ENCODE measurements at regions not wholly inside any gene's neighbourhood (a gene's known extent, or its start where the extent isn't known, plus 50 kb on each side); places are given as distances from the start of the nearest gene placed in this dataset.
"Not testable (repeated sequence)": the region's sequence is repeated elsewhere in the genome, so short reads cannot be mapped to it uniquely, and the experiment has no call there.

GRCh38 chr11:23206741-23207336 is 346.6 kb upstream of the CCDC179 start:
- DNase-seq (ENCODE audit: extremely low spot score), result no peak
- Histone ChIP-seq H3K4me1 (ENCODE audit: insufficient read depth) (no peaks in the 10 kb centered on the region), H3K27ac (ENCODE audit: low read depth) (no peak overlapping the region), H3K36me3 (ENCODE audit: insufficient read depth) (no peaks in the 10 kb centered on the region), H3K4me3 (ENCODE audit: low read depth, low read length) (no peak overlapping the region)

- WGBS, result 82% methylated on average over 3 of the region's 3 CpGs
- Histone ChIP-seq H3K4me1 (ENCODE audit: insufficient read depth) (no peaks in the 10 kb centered on the region), H3K36me3 (ENCODE audit: insufficient read depth) (no peaks in the 10 kb centered on the region), H3K27ac (ENCODE audit: low read depth) (no peak overlapping the region), H3K4me3 (ENCODE audit: low read depth, low read length) (no peak overlapping the region)
- no peak for DNase-seq (ENCODE audit: extremely low spot score)
Measured at GRCh38 chr11:23211221-23211620, 350.9 kb upstream of the CCDC179 start.

- Histone ChIP-seq H3K4me3 (ENCODE audit: low read depth, low read length) (no peak overlapping the region), H3K27ac (ENCODE audit: low read depth) (no peak overlapping the region), H3K4me1 (ENCODE audit: insufficient read depth) (no peaks in the 10 kb centered on the region), H3K36me3 (ENCODE audit: insufficient read depth) (no peaks in the 10 kb centered on the region)
- no peak for DNase-seq (ENCODE audit: extremely low spot score)
- WGBS, result 49% methylated on average over 1 of the region's 1 CpG
Measured at GRCh38 chr11:23212807-23213206, 352.5 kb upstream of the CCDC179 start.

GRCh38 chr11:23217072-23217471 is 356.8 kb upstream of the CCDC179 start:
- no peaks in the 10 kb centered on the region for H3K36me3 ChIP-seq (ENCODE audit: insufficient read depth)
- H3K4me3 ChIP-seq (ENCODE audit: low read depth, low read length), result no peak overlapping the region
- no peak overlapping the region for H3K27ac ChIP-seq (ENCODE audit: low read depth)
- no peaks in the 10 kb centered on the region for H3K4me1 ChIP-seq (ENCODE audit: insufficient read depth)
- no peak for DNase-seq (ENCODE audit: extremely low spot score)
- WGBS, result 89% methylated on average over 9 of the region's 9 CpGs

GRCh38 chr11:23220086-23220485 is 359.8 kb upstream of the CCDC179 start:
- not testable (repeated sequence) for H3K4me1 ChIP-seq (ENCODE audit: insufficient read depth); H3K4me3 ChIP-seq (ENCODE audit: low read depth, low read length); H3K27ac ChIP-seq (ENCODE audit: low read depth); DNase-seq (ENCODE audit: extremely low spot score); H3K36me3 ChIP-seq (ENCODE audit: insufficient read depth)
- 80% methylated on average over 3 of the region's 3 CpGs for WGBS

GRCh38 chr11:23221366-23221765 is 361.1 kb upstream of the CCDC179 start:
- DNase-seq (ENCODE audit: extremely low spot score), result no peak
- Histone ChIP-seq H3K4me1 (ENCODE audit: insufficient read depth) (no peaks in the 10 kb centered on the region), H3K27ac (ENCODE audit: low read depth) (no peak overlapping the region), H3K4me3 (ENCODE audit: low read depth, low read length) (no peak overlapping the region), H3K36me3 (ENCODE audit: insufficient read depth) (no peaks in the 10 kb centered on the region)

- DNase-seq (ENCODE audit: extremely low spot score), result no peak
- no peaks in the 10 kb centered on the region for H3K36me3 ChIP-seq (ENCODE audit: insufficient read depth)
- H3K27ac ChIP-seq (ENCODE audit: low read depth), result no peak overlapping the region
- no peaks in the 10 kb centered on the region for H3K4me1 ChIP-seq (ENCODE audit: insufficient read depth)
- WGBS, result 70% methylated on average over 5 of the region's 5 CpGs
- no peak overlapping the region for H3K4me3 ChIP-seq (ENCODE audit: low read depth, low read length)
Measured at GRCh38 chr11:23226331-23227077, 366.2 kb upstream of the CCDC179 start.

- no peaks in the 10 kb centered on the region for H3K36me3 ChIP-seq (ENCODE audit: insufficient read depth)
- H3K4me3 ChIP-seq (ENCODE audit: low read depth, low read length), result no peak overlapping the region
- H3K4me1 ChIP-seq (ENCODE audit: insufficient read depth), result no peaks in the 10 kb centered on the region
- WGBS, result 31% methylated on average over 3 of the region's 3 CpGs
- H3K27ac ChIP-seq (ENCODE audit: low read depth), result no peak overlapping the region
- DNase-seq (ENCODE audit: extremely low spot score), result no peak
Measured at GRCh38 chr11:23227078-23227445, 366.8 kb upstream of the CCDC179 start.

- Histone ChIP-seq H3K36me3 (ENCODE audit: insufficient read depth) (no peaks in the 10 kb centered on the region), H3K4me1 (ENCODE audit: insufficient read depth) (no peaks in the 10 kb centered on the region), H3K27ac (ENCODE audit: low read depth) (no peak overlapping the region), H3K4me3 (ENCODE audit: low read depth, low read length) (no peak overlapping the region)
- DNase-seq (ENCODE audit: extremely low spot score), result no peak
Measured at GRCh38 chr11:23232652-23233051, 372.4 kb upstream of the CCDC179 start.

GRCh38 chr11:23233075-23233474 is 372.8 kb upstream of the CCDC179 start:
- H3K27ac ChIP-seq (ENCODE audit: low read depth), result no peak overlapping the region
- no peaks in the 10 kb centered on the region for H3K4me1 ChIP-seq (ENCODE audit: insufficient read depth)
- H3K36me3 ChIP-seq (ENCODE audit: insufficient read depth), result no peaks in the 10 kb centered on the region
- no peak overlapping the region for H3K4me3 ChIP-seq (ENCODE audit: low read depth, low read length)
- 62% methylated on average over 3 of the region's 3 CpGs for WGBS
- no peak for DNase-seq (ENCODE audit: extremely low spot score)

- WGBS, result 46% methylated on average over 2 of the region's 2 CpGs
- DNase-seq (ENCODE audit: extremely low spot score), result no peak
- no peaks in the 10 kb centered on the region for H3K36me3 ChIP-seq (ENCODE audit: insufficient read depth)
- no peak overlapping the region for H3K27ac ChIP-seq (ENCODE audit: low read depth)
- no peaks in the 10 kb centered on the region for H3K4me1 ChIP-seq (ENCODE audit: insufficient read depth)
- no peak overlapping the region for H3K4me3 ChIP-seq (ENCODE audit: low read depth, low read length)
Measured at GRCh38 chr11:23236826-23237555, 376.7 kb upstream of the CCDC179 start.

- Histone ChIP-seq H3K36me3 (ENCODE audit: insufficient read depth) (no peaks in the 10 kb centered on the region), H3K27ac (ENCODE audit: low read depth) (no peak overlapping the region), H3K4me3 (ENCODE audit: low read depth, low read length) (no peak overlapping the region), H3K4me1 (ENCODE audit: insufficient read depth) (no peaks in the 10 kb centered on the region)
- 60% methylated on average over 1 of the region's 1 CpG for WGBS
- DNase-seq (ENCODE audit: extremely low spot score), result no peak
Measured at GRCh38 chr11:23252426-23252825, 392.2 kb upstream of the CCDC179 start.

- H3K4me1 ChIP-seq (ENCODE audit: insufficient read depth), result no peaks in the 10 kb centered on the region
- no peak overlapping the region for H3K27ac ChIP-seq (ENCODE audit: low read depth)
- no peak overlapping the region for H3K4me3 ChIP-seq (ENCODE audit: low read depth, low read length)
- DNase-seq (ENCODE audit: extremely low spot score), result no peak
- H3K36me3 ChIP-seq (ENCODE audit: insufficient read depth), result no peaks in the 10 kb centered on the region
Measured at GRCh38 chr11:23257088-23257487, 396.8 kb upstream of the CCDC179 start.

- Histone ChIP-seq H3K36me3 (ENCODE audit: insufficient read depth) (no peaks in the 10 kb centered on the region), H3K27ac (ENCODE audit: low read depth) (no peak overlapping the region), H3K4me1 (ENCODE audit: insufficient read depth) (no peaks in the 10 kb centered on the region), H3K4me3 (ENCODE audit: low read depth, low read length) (no peak overlapping the region)
- no peak for DNase-seq (ENCODE audit: extremely low spot score)
Measured at GRCh38 chr11:23257556-23257955, 397.3 kb upstream of the CCDC179 start.
